ENCODE measurements at regions not wholly inside any gene's neighbourhood (a gene's known extent, or its start where the extent isn't known, plus 50 kb on each side); places are given as distances from the start of the nearest gene placed in this dataset.

GRCh38 chr5:68161156-68161555 is 54.4 kb upstream of the PIK3R1 start:
- Histone ChIP-seq H3K9me3 (no peaks in the 10 kb centered on the region), H3K4me3 (no peak overlapping the region), H3K27me3 (no peaks in the 10 kb centered on the region), H3K4me1 (ENCODE audit: insufficient read depth) (no peaks in the 10 kb centered on the region), H3K27ac (no peak overlapping the region), H3K36me3 (no peaks in the 10 kb centered on the region)
- WGBS, 3 donors: 59 to 76% (median 73%) methylated on average over 3 of the region's 3 CpGs
- TF ChIP-seq EP300 (IDR thresholded peaks at IDR 0.05) (no peak), POLR2A (IDR thresholded peaks at IDR 0.05) (no peak), CTCF (IDR thresholded peaks at IDR 0.05) (no peak)
- no peak for DNase-seq
- intact Hi-C loops (cut with DNase I): no loop called here

- DNase-seq: peak in 1 of 5 donors; percentile 54
- TF ChIP-seq EP300 (IDR thresholded peaks at IDR 0.05): no peak
- TF ChIP-seq CTCF (IDR thresholded peaks at IDR 0.05): no peak
- no peak for TF ChIP-seq POLR2A (IDR thresholded peaks at IDR 0.05)
- Histone ChIP-seq H3K36me3 (no peaks in the 10 kb centered on the region), H3K27me3 (no peaks in the 10 kb centered on the region), H3K27ac (no peak overlapping the region), H3K4me1 (ENCODE audit: insufficient read depth) (no peaks in the 10 kb centered on the region), H3K9me3 (no peaks in the 10 kb centered on the region), H3K4me3 (no peak overlapping the region)
- 87 to 93% (median 92%) methylated on average over 14 of the region's 14 CpGs for WGBS, 3 donors
- intact Hi-C loops (cut with DNase I): no loop called here
Observed at GRCh38 chr5:68159224-68159951, 56.2 kb upstream of the PIK3R1 start.

GRCh38 chr5:68155940-68156339 is 59.6 kb upstream of the PIK3R1 start:
- H3K4me3 ChIP-seq: no peak overlapping the region
- H3K27me3 ChIP-seq: no peaks in the 10 kb centered on the region
- H3K27ac ChIP-seq: no peak overlapping the region
- H3K36me3 ChIP-seq: no peaks in the 10 kb centered on the region
- H3K9me3 ChIP-seq: no peaks in the 10 kb centered on the region
- no peak for DNase-seq
- TF ChIP-seq POLR2A (IDR thresholded peaks at IDR 0.05) (no peak), EP300 (IDR thresholded peaks at IDR 0.05) (no peak), CTCF (IDR thresholded peaks at IDR 0.05) (no peak)
- intact Hi-C loops (cut with DNase I): no loop called here
- WGBS, 3 donors: 96 to 97% (median 97%) methylated on average over 6 of the region's 6 CpGs
- no peaks in the 10 kb centered on the region for H3K4me1 ChIP-seq (ENCODE audit: insufficient read depth)

GRCh38 chr5:68154119-68154857 is 61.3 kb upstream of the PIK3R1 start:
- 93 to 97% (median 96%) methylated on average over 9 of the region's 9 CpGs for WGBS, 3 donors
- no peak overlapping the region for H3K4me3 ChIP-seq
- no peaks in the 10 kb centered on the region for H3K27me3 ChIP-seq
- TF ChIP-seq POLR2A (IDR thresholded peaks at IDR 0.05) (no peak), CTCF (IDR thresholded peaks at IDR 0.05) (no peak), EP300 (IDR thresholded peaks at IDR 0.05) (no peak)
- no peaks in the 10 kb centered on the region for H3K9me3 ChIP-seq
- DNase-seq: no peak
- peaks cover 2% of the 10 kb centered on the region for H3K4me1 ChIP-seq (ENCODE audit: insufficient read depth)
- H3K36me3 ChIP-seq: no peaks in the 10 kb centered on the region
- H3K27ac ChIP-seq: no peak overlapping the region
- intact Hi-C loops (cut with DNase I): no loop called here
